NCI-H2171 (cell line): ENCODE measurements at regions not wholly inside any gene's neighbourhood (a gene's known extent, or its start where the extent isn't known, plus 50 kb on each side); places are given as distances from the start of the nearest gene placed in this dataset.
"Not testable (repeated sequence)": the region's sequence is repeated elsewhere in the genome, so short reads cannot be mapped to it uniquely, and the experiment has no call there.

Experiments
- DNase-seq: peaks from one replicate; lab custom pipeline; 2025; lab: John Stamatoyannopoulos, UW

- peak; percentile 71 for DNase-seq
These were observed 165.7 kb upstream of the TSC22D2 start for GRCh38 chr3:150242220-150242936.

GRCh38 chr3:150240891-150241290 lies 167.2 kb upstream of the TSC22D2 start:
- DNase-seq, result no peak

GRCh38 chr3:150239766-150240165 lies 168.3 kb upstream of the TSC22D2 start:
- no peak for DNase-seq

GRCh38 chr3:150238995-150239619 lies 169.0 kb upstream of the TSC22D2 start:
- peak; percentile 35 for DNase-seq

- no peak for DNase-seq
These were observed 169.9 kb upstream of the TSC22D2 start for GRCh38 chr3:150238048-150238802.

- no peak for DNase-seq
These were observed 170.6 kb upstream of the TSC22D2 start for GRCh38 chr3:150237490-150237889.

- DNase-seq, result no peak
These were observed 171.6 kb upstream of the TSC22D2 start for GRCh38 chr3:150236316-150237082.

GRCh38 chr3:150235799-150236198 lies 172.3 kb upstream of the TSC22D2 start:
- no peak for DNase-seq

GRCh38 chr3:150232992-150233451 lies 175.1 kb upstream of the TSC22D2 start:
- DNase-seq, result no peak

GRCh38 chr3:150230037-150230436 lies 178.1 kb upstream of the TSC22D2 start:
- DNase-seq, result no peak

GRCh38 chr3:150228626-150229025 lies 179.5 kb upstream of the TSC22D2 start:
- not testable (repeated sequence) for DNase-seq

GRCh38 chr3:150227839-150228238 lies 180.3 kb upstream of the TSC22D2 start:
- no peak for DNase-seq

- no peak for DNase-seq
These were observed 182.1 kb upstream of the TSC22D2 start for GRCh38 chr3:150225986-150226385.

GRCh38 chr3:150223558-150223957 lies 184.5 kb upstream of the TSC22D2 start:
- DNase-seq, result no peak

GRCh38 chr3:150222691-150223489 lies 185.2 kb upstream of the TSC22D2 start:
- no peak for DNase-seq

- no peak for DNase-seq
These were observed 186.1 kb upstream of the TSC22D2 start for GRCh38 chr3:150221904-150222523.

- DNase-seq, result no peak
These were observed 187.3 kb upstream of the TSC22D2 start for GRCh38 chr3:150220799-150221198.

- DNase-seq, result no peak
These were observed 188.1 kb upstream of the TSC22D2 start for GRCh38 chr3:150220041-150220440.

GRCh38 chr3:150218841-150219240 lies 189.3 kb upstream of the TSC22D2 start:
- no peak for DNase-seq

GRCh38 chr3:150218236-150218635 lies 189.9 kb upstream of the TSC22D2 start:
- no peak for DNase-seq

GRCh38 chr3:150217691-150218090 lies 190.4 kb upstream of the TSC22D2 start:
- no peak for DNase-seq
